Adrenal gland (tissue), 9 donors: ENCODE measurements at regions not wholly inside any gene's neighbourhood (a gene's known extent, or its start where the extent isn't known, plus 50 kb on each side); places are given as distances from the start of the nearest gene placed in this dataset.

Experiments
- DNase-seq, 7 donors: peaks; one replicate each; pipeline ENCODE4 v3.0.0-alpha.2; 2019 to 2020
- H3K27ac ChIP-seq, 5 donors: fragments of 200-600 bp; sonication (generic) in 4 of 5; 1 replicate in 3 of 5; 2 replicates in 2 of 5; pipeline versions ENCODE4 v1.5.1 to v1.8.0; 2016 to 2020; ENCODE audit warnings: mild to moderate bottlenecking in 1 of 5
- H3K27me3 ChIP-seq: fragments of 200-600 bp; 2 replicates; pipeline ENCODE4 v1.8.0; 2021
- H3K36me3 ChIP-seq, 2 donors: fragments of 200-600 bp; replicated peaks in 1 of 2; 1 replicate in 1 of 2; 2 replicates in 1 of 2; pipeline versions ENCODE4 v1.5.1 to v1.8.0; 2018 to 2022
- H3K4me1 ChIP-seq, 2 donors: fragments of 200-600 bp; replicated peaks in 1 of 2; 1 replicate in 1 of 2; 2 replicates in 1 of 2; pipeline versions ENCODE4 v1.5.1 to v1.8.0; 2018 to 2021
- H3K4me3 ChIP-seq, 4 donors: fragments of 200-600 bp; sonication (generic) in 3 of 4; one replicate each; pipeline ENCODE4 v1.5.1; 2016 to 2018
- H3K9me3 ChIP-seq, 3 donors: fragments of 200-600 bp; sonication (generic) in 1 of 3; replicated peaks in 1 of 3; 1 replicate in 2 of 3; 2 replicates in 1 of 3; pipeline versions ENCODE4 v1.5.1 to v1.8.0; 2016 to 2021
- CTCF ChIP-seq, 6 experiments: fragments of 450-650 bp in 4 of 6; fragments of 200-600 bp in 2 of 6; sonication (generic) in 1 of 6; IDR thresholded peaks; 1 replicate in 5 of 6; 2 replicates in 1 of 6; pipeline versions ENCODE4 v1.5.1 to v1.8.0; 2016 to 2021; ENCODE audit warnings: antibody characterized with exemption in 6 of 6, mild to moderate bottlenecking in 2 of 6, moderate library complexity in 1 of 6
- POLR2A ChIP-seq, 2 donors: fragments of 450-650 bp; IDR thresholded peaks; one replicate each; pipeline ENCODE4 v1.6.1; 2017; ENCODE audit warnings: antibody characterized with exemption in 2 of 2, mild to moderate bottlenecking in 2 of 2, moderate library complexity in 1 of 2
- WGBS, 4 donors: extraction: QIAGEN DNeasy Blood & Tissue Kit in 2 of 4; methylation state at CpG; one replicate each; pipeline versions ENCODE4 v1.1.5 to v1.1.7; 2013 to 2017; 5-methylcytosine and 5-hydroxymethylcytosine counted together
- intact Hi-C, 2 donors: fragments of 100-400 bp; cut with DNase I; formaldehyde crosslinking; loops; one replicate each; pipeline versions ENCODE4 v1.14.1 to v1.15.0; 2022 to 2023
- donor health status: healthy with polysubstance abuse.
- donor health status: Bipolar disorder and iron deficiency.
- donor health status: DM: yes; HTN: yes; CAD: no.
- donor health status: DM: no; HTN: no; CAD: no.
- donor health status: DM: no; HTN: no; CAD: no.

DNA sequence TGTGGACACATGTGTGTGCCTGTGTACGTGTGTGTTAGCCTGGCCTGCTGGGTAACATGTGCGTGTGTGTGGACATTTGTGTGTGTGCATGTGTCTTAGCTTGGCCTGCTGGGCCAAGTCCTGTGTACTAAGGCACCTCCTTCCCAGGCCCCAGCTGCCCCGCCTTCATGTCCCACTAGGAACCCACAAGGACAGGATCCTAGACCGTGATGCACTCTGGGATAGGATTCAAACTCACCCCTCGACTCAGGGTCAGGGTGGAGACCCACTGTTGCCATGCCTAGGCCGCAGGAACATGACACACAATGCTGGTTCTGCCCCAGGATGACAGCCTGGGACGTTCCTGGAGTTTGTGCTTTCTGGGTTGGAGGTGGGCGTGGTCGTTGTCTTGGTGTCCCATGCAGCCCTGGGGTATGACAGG is 89.9 kb upstream of the TMPRSS2 start:
- no peaks in the 10 kb centered on the region for H3K9me3 ChIP-seq
- H3K27me3 ChIP-seq: no peaks in the 10 kb centered on the region
- DNase-seq: peak in 1 of 7 donors; percentile 24
- TF ChIP-seq CTCF (IDR thresholded peaks at IDR 0.05): no peak
- no peak for TF ChIP-seq POLR2A (IDR thresholded peaks at IDR 0.05)
- H3K4me1 ChIP-seq: no peaks in the 10 kb centered on the region
- 75 to 100% (median 87%) methylated on average over 2 to 9 of the region's 9 CpGs for WGBS, 4 donors
- no peak overlapping the region for H3K27ac ChIP-seq
- intact Hi-C loops: no loop called here
- no peak overlapping the region for H3K4me3 ChIP-seq
- H3K36me3 ChIP-seq: no peaks in the 10 kb centered on the region

GRCh38 chr21:41597227-41597626 is 89.3 kb upstream of the TMPRSS2 start:
- H3K36me3 ChIP-seq: no peaks in the 10 kb centered on the region
- no peaks in the 10 kb centered on the region for H3K4me1 ChIP-seq
- TF ChIP-seq CTCF (IDR thresholded peaks at IDR 0.05) (no peak), POLR2A (IDR thresholded peaks at IDR 0.05) (no peak)
- 43 to 83% (median 80%) methylated on average over 1 of the region's 1 CpG for WGBS, 4 donors
- no peaks in the 10 kb centered on the region for H3K9me3 ChIP-seq
- H3K27me3 ChIP-seq: no peaks in the 10 kb centered on the region
- intact Hi-C loops: no loop called here
- no peak overlapping the region for H3K27ac ChIP-seq
- H3K4me3 ChIP-seq: no peak overlapping the region
- peak in 1 of 7 donors; percentile 21 for DNase-seq

DNA sequence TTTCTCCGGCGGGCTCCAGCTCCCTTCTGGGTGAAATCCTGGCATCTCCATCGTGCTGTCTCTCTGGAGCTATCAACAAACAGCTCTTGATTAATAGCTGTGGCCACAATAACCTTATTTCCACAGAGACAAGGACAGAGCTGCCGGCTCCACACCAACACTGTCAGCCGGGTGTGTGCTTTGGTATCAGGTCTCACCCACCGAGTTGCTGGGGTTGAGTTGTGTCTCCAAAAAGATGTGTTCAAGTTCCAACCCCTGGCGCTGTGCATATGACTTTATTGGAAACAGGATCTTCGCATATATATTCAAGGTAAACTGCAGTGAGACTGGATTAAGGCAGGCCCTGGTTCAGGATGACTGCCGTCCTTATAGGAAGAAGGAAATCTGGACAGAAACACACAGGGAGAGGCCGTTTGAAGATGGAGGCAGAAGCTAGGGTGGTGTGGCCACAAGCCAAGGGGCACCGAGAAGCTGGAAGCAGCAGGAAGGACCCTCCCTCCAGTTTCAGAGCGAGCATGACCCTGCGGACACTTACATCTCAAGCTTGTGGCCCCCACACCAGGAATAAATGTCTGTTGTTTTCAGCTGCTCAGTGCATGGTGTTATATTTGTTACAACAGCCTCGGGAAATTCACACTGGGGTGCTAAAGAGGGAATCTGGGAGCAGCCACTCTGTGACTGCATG is 88.4 kb upstream of the TMPRSS2 start:
- Histone ChIP-seq H3K4me1 (no peaks in the 10 kb centered on the region), H3K9me3 (no peaks in the 10 kb centered on the region), H3K27me3 (no peaks in the 10 kb centered on the region), H3K36me3 (no peaks in the 10 kb centered on the region), H3K4me3 (no peak overlapping the region), H3K27ac (no peak overlapping the region)
- no peak for TF ChIP-seq POLR2A (IDR thresholded peaks at IDR 0.05)
- 77 to 81% (median 79%) methylated on average over 14 of the region's 14 CpGs for WGBS, 4 donors
- intact Hi-C loops: no loop called here
- DNase-seq: peak in 1 of 7 donors; percentile 27

DNA sequence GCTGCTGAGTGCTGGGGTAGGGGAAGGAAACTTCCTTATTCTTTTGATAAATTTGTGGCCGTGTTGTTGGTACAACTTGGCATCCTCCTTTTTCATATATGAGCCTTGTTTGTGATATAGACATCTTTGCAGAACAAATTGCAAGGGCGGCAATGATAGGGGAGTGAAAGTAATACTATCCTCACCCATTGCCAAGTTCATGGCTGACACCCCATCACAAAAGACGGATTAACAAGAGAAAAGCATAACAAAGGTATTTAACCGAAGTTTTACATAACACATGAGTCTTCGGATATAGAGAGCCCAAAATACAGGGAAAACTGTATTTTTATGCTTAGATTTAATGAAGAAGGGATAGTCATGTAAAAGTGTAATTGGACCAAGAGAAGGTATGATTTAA is 86.3 kb upstream of the TMPRSS2 start:
- no peak overlapping the region for H3K4me3 ChIP-seq
- 49 to 57% (median 51%) methylated on average over 5 of the region's 5 CpGs for WGBS, 4 donors

More for the DNA sequence above, 86.3 kb upstream of the TMPRSS2 start:
- no peaks in the 10 kb centered on the region for H3K4me1 ChIP-seq
- DNase-seq: no peak
- no peak overlapping the region for H3K27ac ChIP-seq
- intact Hi-C loops: no loop called here
- TF ChIP-seq POLR2A (IDR thresholded peaks at IDR 0.05): no peak
- no peak for TF ChIP-seq CTCF (IDR thresholded peaks at IDR 0.05)
- no peaks in the 10 kb centered on the region for H3K36me3 ChIP-seq
- H3K9me3 ChIP-seq: no peaks in the 10 kb centered on the region
- H3K27me3 ChIP-seq: no peaks in the 10 kb centered on the region
